Chondrocyte (in vitro differentiated cells): ENCODE measurements at regions not wholly inside any gene's neighbourhood (a gene's known extent, or its start where the extent isn't known, plus 50 kb on each side); places are given as distances from the start of the nearest gene placed in this dataset.
"Not testable (repeated sequence)": the region's sequence is repeated elsewhere in the genome, so short reads cannot be mapped to it uniquely, and the experiment has no call there.

Experiments used
- DNase-seq: peaks from one replicate; pipeline ENCODE4 v3.0.0; 2021; ENCODE audit warnings: mixed read lengths, low spot score
- H3K27ac Mint-ChIP-seq: one replicate; pipeline ENCODE4 v1.8.0; 2021; ENCODE audit warnings: mild to moderate bottlenecking, moderate library complexity, mixed read lengths; ENCODE audit not compliant: unreplicated experiment
- H3K27me3 Mint-ChIP-seq: 2 replicates; pipeline ENCODE4 v1.8.0; 2021; ENCODE audit warnings: low read depth, mixed read lengths
- H3K36me3 Mint-ChIP-seq: 2 replicates; pipeline ENCODE4 v1.8.0; 2021; ENCODE audit warnings: low read depth, mixed read lengths
- H3K4me1 Mint-ChIP-seq: 2 replicates; pipeline ENCODE4 v1.8.0; 2021; ENCODE audit warnings: low read depth, mild to moderate bottlenecking, mixed read lengths
- H3K4me3 Mint-ChIP-seq: one replicate; pipeline ENCODE4 v1.8.0; 2021; ENCODE audit warnings: mild to moderate bottlenecking, moderate library complexity, mixed read lengths; ENCODE audit not compliant: unreplicated experiment
- H3K9me3 Mint-ChIP-seq: 2 replicates; pipeline ENCODE4 v1.8.0; 2021; ENCODE audit warnings: low read depth, mixed read lengths
- TF ChIP-seq, protein P1 (sequence below): fragments of 200-600 bp; sonication (generic); IDR thresholded peaks from 2 replicates; pipeline ENCODE4 v1.5.0; 2021; ENCODE audit warnings: antibody characterized with exemption, mild to moderate bottlenecking, moderate library complexity

DNA sequence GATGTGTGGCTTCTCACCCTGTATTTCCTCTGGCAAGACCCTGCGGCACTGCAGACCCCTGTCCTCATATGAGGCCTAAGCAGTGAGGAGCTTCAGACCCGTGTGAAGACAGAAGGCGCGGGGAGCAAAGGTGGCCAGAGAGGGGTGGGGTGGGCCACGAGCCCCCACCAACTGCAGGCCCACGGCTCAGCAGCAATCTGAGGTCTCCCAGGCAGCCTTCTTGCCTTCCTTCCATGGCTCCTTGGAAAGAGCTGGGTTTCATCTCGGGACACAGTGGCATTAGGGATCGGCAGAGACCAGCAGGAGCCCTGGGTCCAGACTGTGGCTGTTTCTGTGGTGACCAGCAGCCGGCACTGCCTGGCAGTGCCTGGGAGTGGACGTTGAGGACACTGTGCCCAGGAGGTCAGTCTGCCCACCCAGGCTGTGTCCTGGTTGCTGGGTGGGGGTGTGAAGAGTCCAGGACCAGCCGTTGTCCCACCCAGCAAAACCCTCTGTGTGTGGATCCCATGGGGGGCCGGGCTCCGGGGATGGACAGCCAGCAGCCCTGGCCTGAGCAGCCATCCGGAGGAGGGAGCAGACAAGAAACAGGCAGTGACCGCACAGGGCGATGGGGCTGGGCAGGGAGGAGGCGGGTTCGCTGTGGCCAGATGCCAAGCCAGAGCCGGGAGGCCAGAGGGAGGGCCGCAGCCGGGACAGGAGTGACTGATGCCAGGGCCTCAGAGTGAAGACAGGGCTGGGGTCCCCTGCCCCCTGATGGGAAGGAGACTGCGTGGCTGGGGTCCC is 73.8 kb downstream of the RRM2 start:
- no peaks in the 10 kb centered on the region for H3K9me3 Mint-ChIP-seq
- no peak overlapping the region for H3K27ac Mint-ChIP-seq
- TF ChIP-seq, protein P1, sequence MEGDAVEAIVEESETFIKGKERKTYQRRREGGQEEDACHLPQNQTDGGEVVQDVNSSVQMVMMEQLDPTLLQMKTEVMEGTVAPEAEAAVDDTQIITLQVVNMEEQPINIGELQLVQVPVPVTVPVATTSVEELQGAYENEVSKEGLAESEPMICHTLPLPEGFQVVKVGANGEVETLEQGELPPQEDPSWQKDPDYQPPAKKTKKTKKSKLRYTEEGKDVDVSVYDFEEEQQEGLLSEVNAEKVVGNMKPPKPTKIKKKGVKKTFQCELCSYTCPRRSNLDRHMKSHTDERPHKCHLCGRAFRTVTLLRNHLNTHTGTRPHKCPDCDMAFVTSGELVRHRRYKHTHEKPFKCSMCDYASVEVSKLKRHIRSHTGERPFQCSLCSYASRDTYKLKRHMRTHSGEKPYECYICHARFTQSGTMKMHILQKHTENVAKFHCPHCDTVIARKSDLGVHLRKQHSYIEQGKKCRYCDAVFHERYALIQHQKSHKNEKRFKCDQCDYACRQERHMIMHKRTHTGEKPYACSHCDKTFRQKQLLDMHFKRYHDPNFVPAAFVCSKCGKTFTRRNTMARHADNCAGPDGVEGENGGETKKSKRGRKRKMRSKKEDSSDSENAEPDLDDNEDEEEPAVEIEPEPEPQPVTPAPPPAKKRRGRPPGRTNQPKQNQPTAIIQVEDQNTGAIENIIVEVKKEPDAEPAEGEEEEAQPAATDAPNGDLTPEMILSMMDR: no peak
- H3K4me3 Mint-ChIP-seq: no peak overlapping the region
- no peaks in the 10 kb centered on the region for H3K27me3 Mint-ChIP-seq
- no peak for DNase-seq
- H3K36me3 Mint-ChIP-seq: no peaks in the 10 kb centered on the region
- peaks cover 3% of the 10 kb centered on the region for H3K4me1 Mint-ChIP-seq

DNA sequence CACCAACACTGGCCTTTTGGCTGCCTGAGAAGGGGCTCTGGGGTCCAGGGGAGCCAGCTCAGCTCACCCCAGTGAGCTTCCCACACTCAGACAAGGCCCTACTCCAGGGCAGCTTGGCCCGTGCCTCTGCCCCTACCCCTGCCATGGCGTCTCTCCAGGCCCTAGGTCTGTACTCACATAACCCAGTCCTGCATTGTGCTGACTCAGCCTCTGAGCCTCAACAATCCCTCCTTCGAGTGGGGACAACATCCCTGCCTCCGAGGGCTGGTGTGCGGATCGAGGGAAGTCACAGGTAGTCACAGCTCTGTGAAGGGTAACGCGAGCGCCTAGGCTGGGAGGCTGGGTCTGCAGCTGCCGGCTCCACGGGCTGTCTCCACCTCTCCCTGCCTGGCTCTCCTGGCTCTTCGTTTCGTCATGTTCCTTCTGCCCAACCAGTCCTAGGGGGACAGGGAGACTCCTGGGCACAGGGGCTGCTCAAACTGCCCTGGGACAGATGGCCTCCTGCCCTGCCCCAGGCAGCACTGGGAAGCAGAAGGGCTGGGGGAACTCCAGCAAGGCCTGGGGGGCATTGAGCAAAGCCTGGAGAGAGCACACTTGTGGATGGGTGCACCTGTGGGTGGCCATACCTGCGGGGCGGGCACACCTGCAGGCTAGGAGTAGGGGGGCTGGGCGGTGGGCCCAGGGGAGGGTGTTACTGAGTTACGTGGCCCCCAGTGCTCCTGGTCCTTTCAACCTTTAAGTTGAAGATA is 74.6 kb downstream of the RRM2 start:
- no peak overlapping the region for H3K4me3 Mint-ChIP-seq
- H3K27ac Mint-ChIP-seq: no peak overlapping the region
- H3K4me1 Mint-ChIP-seq: peaks cover 5% of the 10 kb centered on the region
- no peaks in the 10 kb centered on the region for H3K27me3 Mint-ChIP-seq
- H3K9me3 Mint-ChIP-seq: peaks cover 2% of the 10 kb centered on the region
- no peak for DNase-seq
- TF ChIP-seq, protein P1: no peak
- peaks cover under 1% of the 10 kb centered on the region for H3K36me3 Mint-ChIP-seq

DNA sequence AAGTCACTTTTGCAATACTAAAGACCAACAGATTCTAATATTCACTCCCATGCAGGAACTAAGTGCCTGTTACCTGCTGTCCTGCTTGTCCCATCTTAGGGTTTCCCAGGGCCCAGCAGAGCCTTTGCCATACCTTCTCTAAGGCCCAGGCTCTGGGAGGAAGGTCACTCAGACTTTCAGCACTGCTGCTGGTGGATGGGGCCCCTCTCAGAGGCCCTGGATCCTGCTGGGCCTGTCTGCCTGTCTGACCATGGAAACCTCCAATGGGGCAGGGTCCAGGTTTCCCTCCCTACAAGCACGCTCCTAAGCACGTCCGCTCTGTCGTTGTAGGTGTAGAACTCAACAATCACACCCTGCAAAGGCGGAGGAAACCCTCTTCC is 75.1 kb downstream of the RRM2 start:
- TF ChIP-seq, protein P1: no peak
- H3K4me3 Mint-ChIP-seq: no peak overlapping the region
- H3K36me3 Mint-ChIP-seq: peaks cover 5% of the 10 kb centered on the region
- H3K4me1 Mint-ChIP-seq: peaks cover 11% of the 10 kb centered on the region
- DNase-seq: no peak
- H3K9me3 Mint-ChIP-seq: peaks cover 7% of the 10 kb centered on the region
- no peaks in the 10 kb centered on the region for H3K27me3 Mint-ChIP-seq
- H3K27ac Mint-ChIP-seq: no peak overlapping the region

DNA sequence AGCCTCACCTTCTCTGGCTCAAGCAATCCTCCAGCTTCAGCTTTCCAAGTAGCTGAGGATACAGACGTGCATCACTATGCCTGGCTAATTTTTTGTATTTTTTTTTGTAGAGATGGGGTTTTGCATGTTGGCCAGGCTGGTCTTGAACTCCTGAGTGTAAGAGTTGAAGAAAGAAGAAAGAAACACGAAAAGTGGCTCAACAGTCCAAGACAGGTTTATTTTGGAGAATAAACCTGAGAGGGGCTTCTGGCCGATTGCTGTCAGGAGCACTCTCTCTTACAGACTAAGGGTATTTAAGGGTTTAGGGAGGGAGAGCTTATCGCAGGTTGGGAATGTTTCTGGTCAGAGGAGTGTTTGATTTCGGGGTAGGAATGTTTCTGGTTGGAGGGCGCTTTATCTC is 75.9 kb downstream of the RRM2 start:
- not testable (repeated sequence) for H3K9me3 Mint-ChIP-seq, H3K36me3 Mint-ChIP-seq, H3K4me3 Mint-ChIP-seq, H3K27ac Mint-ChIP-seq, H3K27me3 Mint-ChIP-seq, DNase-seq
- H3K4me1 Mint-ChIP-seq: peaks cover 11% of the 10 kb centered on the region

DNA sequence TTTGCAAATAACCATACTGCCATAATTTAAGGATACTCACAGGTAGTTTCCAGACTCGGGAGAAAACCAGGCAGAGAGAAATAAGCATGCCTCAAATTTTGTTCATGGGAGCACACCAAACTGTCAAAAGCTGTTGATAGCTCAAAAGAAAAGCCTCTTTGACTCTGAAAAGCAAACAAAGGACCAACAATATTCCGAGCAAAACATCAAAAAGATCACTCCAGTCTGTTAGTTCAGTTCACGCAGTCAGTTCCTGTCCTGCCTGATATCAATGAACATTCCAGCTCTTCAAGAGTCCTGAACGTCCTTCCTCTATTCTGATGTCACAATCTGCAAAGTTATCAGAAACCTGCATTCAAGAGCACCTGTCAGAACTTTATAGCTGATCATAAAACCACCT is 78.7 kb downstream of the RRM2 start:
- H3K27me3 Mint-ChIP-seq: no peaks in the 10 kb centered on the region
- no peak overlapping the region for H3K4me3 Mint-ChIP-seq
- TF ChIP-seq, protein P1: no peak
- H3K36me3 Mint-ChIP-seq: peaks cover 7% of the 10 kb centered on the region
- H3K27ac Mint-ChIP-seq: no peak overlapping the region
- DNase-seq: no peak
- H3K9me3 Mint-ChIP-seq: peaks cover 7% of the 10 kb centered on the region
- H3K4me1 Mint-ChIP-seq: peaks cover 7% of the 10 kb centered on the region
